ENCODE measurements at regions not wholly inside any gene's neighbourhood (a gene's known extent, or its start where the extent isn't known, plus 50 kb on each side); places are given as distances from the start of the nearest gene placed in this dataset.
"Not testable (repeated sequence)": the region's sequence is repeated elsewhere in the genome, so short reads cannot be mapped to it uniquely, and the experiment has no call there.

- no peak for DNase-seq (ENCODE audit: low read depth in 4 of 4, low spot score in 3 of 4)
Measured at GRCh38 chr3:30319713-30320112, 286.7 kb upstream of the TGFBR2 start.

DNA sequence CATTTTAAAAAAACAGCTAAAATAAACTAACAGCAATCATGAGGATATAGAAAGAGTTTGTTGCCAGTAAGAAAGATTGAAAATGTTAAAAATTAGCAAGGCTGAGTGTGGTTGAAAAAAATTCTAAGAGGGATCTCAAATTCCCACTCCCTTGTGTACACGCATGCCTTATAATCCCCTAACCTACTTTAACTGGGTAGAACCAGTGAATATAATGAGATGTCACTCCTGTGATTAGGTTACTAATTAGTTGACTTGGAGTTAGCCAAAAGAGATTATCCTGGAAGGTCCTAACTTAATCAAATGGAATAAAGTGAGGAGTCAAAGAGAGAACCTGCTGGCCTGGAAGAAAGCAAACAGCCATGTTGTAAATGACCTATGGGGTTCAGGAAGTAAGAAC lies 286.0 kb upstream of the TGFBR2 start:
- DNase-seq (ENCODE audit: low read depth in 4 of 4, low spot score in 3 of 4) = no peak

DNA sequence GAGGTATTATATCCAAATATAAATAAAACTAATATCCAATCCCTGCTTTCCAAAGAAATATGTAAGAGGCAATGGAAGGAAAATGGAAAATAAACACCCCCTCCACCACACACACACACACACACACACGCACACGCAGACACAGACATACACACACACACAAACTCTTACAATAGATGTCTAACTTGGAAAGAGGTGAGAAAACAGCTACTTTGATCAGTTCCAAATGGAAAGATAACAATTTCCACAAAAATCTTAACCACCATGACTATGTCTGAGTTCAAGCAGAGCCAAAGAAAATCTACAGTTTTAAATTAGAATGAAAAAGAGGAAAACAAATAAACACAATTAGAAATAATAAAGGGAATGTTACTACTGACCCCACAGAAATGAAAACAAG lies 285.3 kb upstream of the TGFBR2 start:
- DNase-seq (ENCODE audit: low read depth in 4 of 4, low spot score in 3 of 4) = no peak

DNA sequence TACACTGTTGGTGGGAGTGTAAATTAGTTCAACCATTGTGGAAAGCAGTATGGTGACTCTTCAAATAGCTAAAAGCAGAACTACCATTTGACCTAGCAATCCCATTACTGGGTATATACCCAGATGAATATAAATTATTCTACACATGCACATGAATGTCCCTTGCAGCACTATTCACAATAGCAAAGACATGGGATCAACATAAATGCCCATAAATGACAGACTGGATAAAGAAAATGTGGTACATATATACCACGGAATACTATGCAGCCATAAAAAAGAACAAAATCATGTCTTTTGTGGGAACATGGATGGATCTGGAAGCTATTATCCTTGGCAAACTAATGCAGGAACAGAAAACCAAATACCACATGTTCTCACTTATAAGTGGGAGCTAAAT lies 282.8 kb upstream of the TGFBR2 start:
- not testable (repeated sequence) for DNase-seq (ENCODE audit: low read depth in 4 of 4, low spot score in 3 of 4)

DNA sequence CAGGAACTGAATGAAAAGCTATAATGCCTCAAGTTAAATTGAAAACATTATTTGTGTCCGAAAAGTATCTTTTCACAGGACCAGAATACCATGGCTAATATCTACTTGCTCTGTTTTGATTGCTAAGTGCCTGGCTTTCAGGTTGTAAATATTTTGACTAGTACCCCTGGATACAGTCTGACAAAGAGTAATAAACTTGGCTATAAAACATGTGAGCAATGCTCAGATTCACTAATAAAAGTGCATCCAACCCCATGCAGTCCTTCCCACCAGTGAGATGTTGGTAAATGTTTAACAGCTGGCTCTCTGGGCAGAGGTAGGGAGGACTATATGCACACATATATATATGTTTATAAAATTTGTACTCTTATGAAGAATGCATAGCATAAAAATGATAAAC lies 281.8 kb upstream of the TGFBR2 start:
- no peak for DNase-seq (ENCODE audit: low read depth in 4 of 4, low spot score in 3 of 4)

- DNase-seq (ENCODE audit: low read depth in 4 of 4, low spot score in 3 of 4) = not testable (repeated sequence)
Measured at GRCh38 chr3:30327976-30328375, 278.4 kb upstream of the TGFBR2 start.

DNA sequence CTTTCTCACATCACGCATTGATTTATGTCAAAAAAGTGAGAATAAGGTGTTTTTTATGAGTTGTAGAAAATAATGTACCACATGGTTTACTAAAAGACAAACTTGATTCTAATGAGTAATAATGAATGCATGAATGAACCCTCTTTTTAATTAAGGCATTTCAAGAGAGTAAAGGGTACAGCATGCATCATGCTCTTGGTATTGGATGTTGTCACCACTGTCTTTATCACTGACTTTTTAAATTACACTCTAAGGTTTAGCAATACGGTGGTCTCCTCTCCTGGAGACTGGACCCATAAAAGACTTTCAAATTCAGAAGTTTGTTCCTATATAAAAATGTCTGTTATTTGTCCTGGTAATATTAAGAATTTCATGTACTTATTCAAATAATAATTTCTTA lies 277.5 kb upstream of the TGFBR2 start:
- not testable (repeated sequence) for DNase-seq (ENCODE audit: low read depth in 4 of 4, low spot score in 3 of 4)

GRCh38 chr3:30331519-30331918 lies 274.9 kb upstream of the TGFBR2 start:
- DNase-seq (ENCODE audit: low read depth in 4 of 4, low spot score in 3 of 4) = no peak

- no peak for DNase-seq (ENCODE audit: low read depth in 4 of 4, low spot score in 3 of 4)
Measured at GRCh38 chr3:30332196-30333021, 274.0 kb upstream of the TGFBR2 start.

GRCh38 chr3:30333143-30333542 lies 273.3 kb upstream of the TGFBR2 start:
- DNase-seq (ENCODE audit: low read depth in 4 of 4, low spot score in 3 of 4) = no peak

GRCh38 chr3:30333903-30334302 lies 272.5 kb upstream of the TGFBR2 start:
- no peak for DNase-seq (ENCODE audit: low read depth in 4 of 4, low spot score in 3 of 4)

DNA sequence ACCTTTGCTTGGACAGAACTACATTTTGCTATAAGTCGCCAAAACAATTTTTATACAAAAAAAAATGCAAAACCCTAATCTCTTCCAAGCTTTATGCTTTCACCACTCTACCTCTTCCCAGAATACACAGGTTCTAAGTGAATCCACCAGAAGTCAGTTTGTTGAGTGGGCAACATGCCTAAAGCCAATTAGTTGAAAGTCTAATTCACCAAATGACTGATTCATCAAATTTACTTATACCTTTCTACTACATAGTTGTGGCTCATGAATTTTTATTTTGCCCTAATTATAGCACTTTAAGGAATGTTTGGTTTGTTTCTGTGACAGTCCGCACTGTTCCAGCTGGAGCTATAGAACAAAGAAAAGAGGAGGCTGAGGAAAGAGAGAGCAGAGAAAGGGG lies 265.9 kb upstream of the TGFBR2 start:
- no peak for DNase-seq (ENCODE audit: low read depth in 4 of 4, low spot score in 3 of 4)

GRCh38 chr3:30341079-30341478 lies 265.3 kb upstream of the TGFBR2 start:
- DNase-seq (ENCODE audit: low read depth in 4 of 4, low spot score in 3 of 4) = no peak

- no peak for DNase-seq (ENCODE audit: low read depth in 4 of 4, low spot score in 3 of 4)
Measured at GRCh38 chr3:30341851-30342250, 264.6 kb upstream of the TGFBR2 start.

- no peak for DNase-seq (ENCODE audit: low read depth in 4 of 4, low spot score in 3 of 4)
Measured at GRCh38 chr3:30342318-30343060, 263.9 kb upstream of the TGFBR2 start.

- DNase-seq (ENCODE audit: low read depth in 4 of 4, low spot score in 3 of 4) = no peak
Measured at GRCh38 chr3:30343067-30343831, 263.2 kb upstream of the TGFBR2 start.

GRCh38 chr3:30343861-30344260 lies 262.5 kb upstream of the TGFBR2 start:
- no peak for DNase-seq (ENCODE audit: low read depth in 4 of 4, low spot score in 3 of 4)

DNA sequence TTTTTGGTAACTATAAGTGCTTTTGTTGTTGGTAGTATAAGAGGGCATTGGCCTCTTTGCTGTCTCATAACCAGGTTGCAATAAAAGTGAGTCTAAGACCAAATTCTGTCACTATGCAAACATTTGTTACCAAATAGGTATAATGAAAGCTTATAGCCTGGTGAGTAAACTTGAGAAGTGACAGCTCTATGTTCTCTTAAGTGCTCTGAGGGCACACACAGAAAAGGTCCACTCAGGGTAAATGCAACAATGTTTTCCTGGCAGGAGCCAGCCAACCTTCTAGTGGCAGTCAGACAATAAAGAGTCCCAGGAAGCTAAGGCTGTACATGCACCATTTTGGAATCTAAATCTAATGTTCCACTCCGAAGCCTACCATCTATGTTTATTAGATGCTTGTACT lies 262.1 kb upstream of the TGFBR2 start:
- DNase-seq (ENCODE audit: low read depth in 4 of 4, low spot score in 3 of 4) = no peak

DNA sequence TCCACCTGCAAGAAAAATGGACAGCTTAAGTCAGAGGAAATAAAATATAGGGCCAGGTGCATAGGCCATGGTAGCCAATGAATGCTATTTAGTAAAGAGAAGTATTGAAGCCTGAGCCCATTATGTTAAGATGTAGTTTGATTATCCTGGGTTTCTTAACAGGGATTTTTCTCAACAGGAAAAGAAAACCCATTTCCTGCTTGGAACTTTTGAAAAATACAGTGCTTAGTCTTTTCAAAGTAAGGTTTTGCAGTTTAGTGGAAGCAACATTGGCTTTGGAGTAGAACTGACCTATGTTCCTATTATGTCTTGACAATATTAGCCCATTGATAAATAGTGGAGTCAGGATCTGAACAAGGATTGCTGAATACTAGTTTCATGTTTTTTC lies 259.5 kb upstream of the TGFBR2 start:
- DNase-seq (ENCODE audit: low read depth in 4 of 4, low spot score in 3 of 4) = no peak

DNA sequence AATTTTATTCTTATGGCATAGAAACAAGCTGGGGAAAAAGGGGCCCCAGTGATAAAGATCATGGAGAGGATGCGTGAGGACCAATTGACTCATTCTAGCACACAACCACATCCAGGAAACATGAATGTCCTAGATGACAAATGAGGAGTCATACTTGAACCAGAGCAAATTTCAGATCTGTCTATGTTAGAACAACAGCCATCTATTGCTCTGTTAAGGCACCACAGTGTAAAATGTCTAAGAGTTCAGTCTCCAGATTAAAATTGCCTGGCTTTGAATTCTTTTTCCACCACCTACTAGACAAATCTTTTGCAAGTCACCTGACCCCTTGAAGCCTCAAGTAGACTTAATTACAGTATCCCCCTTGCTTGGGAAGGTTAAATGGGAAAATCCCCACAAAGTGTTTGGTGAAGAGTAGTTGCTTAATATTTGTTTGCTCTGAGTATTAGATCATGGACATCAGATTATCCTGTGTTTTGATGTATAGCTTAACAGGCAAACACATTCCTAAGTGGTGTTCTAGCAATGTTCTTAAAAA lies 258.7 kb upstream of the TGFBR2 start:
- DNase-seq (ENCODE audit: low read depth in 4 of 4, low spot score in 3 of 4) = no peak

DNA sequence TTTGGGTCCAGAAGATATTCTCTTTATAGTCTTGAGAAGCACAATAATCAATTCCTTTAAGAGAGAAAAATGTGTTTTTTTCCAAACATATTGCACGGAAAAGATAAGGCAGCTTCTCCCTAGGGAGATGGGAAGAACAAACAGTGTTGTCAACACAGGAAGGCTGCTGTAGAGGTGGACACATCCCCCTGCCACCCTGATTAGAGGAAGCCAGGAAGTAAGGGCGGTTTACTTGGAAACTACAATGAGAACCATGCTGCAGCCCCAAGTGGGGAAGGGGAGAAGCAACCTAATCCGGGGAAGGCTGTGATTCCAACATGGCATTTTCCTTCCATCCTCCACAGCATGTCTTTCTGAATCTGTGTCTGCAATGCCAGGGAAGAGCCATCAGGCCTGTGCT lies 256.9 kb upstream of the TGFBR2 start:
- no peak for DNase-seq (ENCODE audit: low read depth in 4 of 4, low spot score in 3 of 4)
